H9 (cell line): ENCODE measurements at regions not wholly inside any gene's neighbourhood (a gene's known extent, or its start where the extent isn't known, plus 50 kb on each side); places are given as distances from the start of the nearest gene placed in this dataset.

Experiments used
- DNase-seq: peaks from one replicate; pipeline ENCODE4 v3.0.0-alpha.2; 2017
- H2AFZ ChIP-seq: one replicate; pipeline ENCODE4 v1.6.1; 2013; ENCODE audit warnings: mild to moderate bottlenecking, low read length, control low read depth, moderate library complexity
- H2AK5ac ChIP-seq: 2 replicates; pipeline ENCODE4 v1.6.1; 2013; ENCODE audit warnings: low read length, control low read depth, mixed read lengths; ENCODE audit not compliant: insufficient read length
- H2BK120ac ChIP-seq: one replicate; pipeline ENCODE4 v1.6.1; 2013; ENCODE audit warnings: low read depth, mild to moderate bottlenecking, low read length, control low read depth, inconsistent platforms; ENCODE audit not compliant: poor library complexity, severe bottlenecking
- H2BK12ac ChIP-seq: 2 replicates; pipeline ENCODE4 v1.6.1; 2013; ENCODE audit warnings: low read length, control low read depth, mixed read lengths, low read depth; ENCODE audit not compliant: insufficient read length
- H2BK15ac ChIP-seq: 2 replicates; pipeline ENCODE4 v1.6.1; 2013; ENCODE audit warnings: low read depth, low read length, control low read depth
- H2BK20ac ChIP-seq: one replicate; pipeline ENCODE4 v1.6.1; 2013; ENCODE audit warnings: low read depth, mild to moderate bottlenecking, low read length, control low read depth, inconsistent platforms; ENCODE audit not compliant: poor library complexity, severe bottlenecking
- H2BK5ac ChIP-seq: 2 replicates; pipeline ENCODE4 v1.6.1; 2013; ENCODE audit warnings: low read length, control low read depth, mixed read lengths; ENCODE audit not compliant: insufficient read length
- H3K14ac ChIP-seq: 2 replicates; pipeline ENCODE4 v1.6.1; 2013; ENCODE audit warnings: low read length, control low read depth; ENCODE audit not compliant: insufficient read depth
- H3K18ac ChIP-seq: 2 replicates; pipeline ENCODE4 v1.6.1; 2013; ENCODE audit warnings: low read depth, mild to moderate bottlenecking, mixed read lengths, low read length, control low read depth; ENCODE audit not compliant: insufficient read length
- H3K23ac ChIP-seq: 2 replicates; pipeline ENCODE4 v1.6.1; 2013; ENCODE audit warnings: low read length, control low read depth, mixed read lengths, low read depth; ENCODE audit not compliant: insufficient read length
- H3K23me2 ChIP-seq: 2 replicates; pipeline ENCODE4 v1.6.1; 2013; ENCODE audit warnings: low read depth, mild to moderate bottlenecking, mixed read lengths, low read length, control low read depth; ENCODE audit not compliant: insufficient read length, poor library complexity, severe bottlenecking
- H3K27ac ChIP-seq: 2 replicates; pipeline ENCODE4 v1.5.1; 2013; ENCODE audit warnings: low read length, control low read depth, mixed read lengths, low read depth; ENCODE audit not compliant: insufficient read length
- H3K27me3 ChIP-seq: 2 replicates; pipeline ENCODE4 v1.6.1; 2013; ENCODE audit warnings: low read length, control low read depth, inconsistent platforms; ENCODE audit not compliant: insufficient read depth
- H3K4ac ChIP-seq: 2 replicates; pipeline ENCODE4 v1.6.1; 2013; ENCODE audit warnings: low read depth, mild to moderate bottlenecking, control low read depth, inconsistent platforms, low read length, moderate library complexity
- H3K4me1 ChIP-seq: 2 replicates; pipeline ENCODE4 v1.6.1; 2013; ENCODE audit warnings: low read length, control low read depth, inconsistent platforms; ENCODE audit not compliant: insufficient read depth
- H3K4me2 ChIP-seq: 2 replicates; pipeline ENCODE4 v1.6.1; 2013; ENCODE audit warnings: low read length, control low read depth, mixed read lengths; ENCODE audit not compliant: insufficient read length, insufficient read depth
- H3K56ac ChIP-seq: 2 replicates; pipeline ENCODE4 v1.6.1; 2013; ENCODE audit warnings: low read depth, mild to moderate bottlenecking, mixed read lengths, low read length, control low read depth; ENCODE audit not compliant: insufficient read length
- H3K79me1 ChIP-seq: 2 replicates; pipeline ENCODE4 v1.6.1; 2013; ENCODE audit warnings: low read depth, mild to moderate bottlenecking, moderate library complexity, low read length, control low read depth, inconsistent platforms; ENCODE audit not compliant: insufficient read depth, poor library complexity, severe bottlenecking
- H3K79me2 ChIP-seq: 2 replicates; pipeline ENCODE4 v1.6.1; 2013; ENCODE audit warnings: low read length, control low read depth, inconsistent platforms; ENCODE audit not compliant: insufficient read depth
- H3K9ac ChIP-seq: 2 replicates; pipeline ENCODE4 v1.6.1; 2013; ENCODE audit warnings: low read length, control low read depth, mixed read lengths; ENCODE audit not compliant: insufficient read length; ENCODE audit errors: extremely low read depth
- H3K9me3 ChIP-seq: one replicate; pipeline ENCODE4 v1.6.1; 2013; ENCODE audit warnings: low read depth, low read length, inconsistent platforms; ENCODE audit not compliant: control insufficient read depth
- H3T11ph ChIP-seq: one replicate; pipeline ENCODE4 v1.6.1; 2013; ENCODE audit warnings: mild to moderate bottlenecking, low read length, control low read depth, inconsistent platforms
- H4K20me1 ChIP-seq: one replicate; pipeline ENCODE4 v1.6.1; 2013; ENCODE audit not compliant: control insufficient read depth, insufficient read length, insufficient read depth
- H4K5ac ChIP-seq: 2 replicates; pipeline ENCODE4 v1.6.1; 2013; ENCODE audit warnings: low read depth, mild to moderate bottlenecking, mixed read lengths, low read length, control low read depth; ENCODE audit not compliant: insufficient read length
- H4K8ac ChIP-seq: replicated peaks from 2 replicates; pipeline ENCODE4 v1.6.1; 2013; ENCODE audit warnings: low read length, control low read depth, mixed read lengths, low read depth; ENCODE audit not compliant: insufficient read length
- H4K91ac ChIP-seq: 2 replicates; pipeline ENCODE4 v1.6.1; 2013; ENCODE audit warnings: low read depth, mild to moderate bottlenecking, moderate library complexity, mixed read lengths, low read length, control low read depth; ENCODE audit not compliant: insufficient read length
- H3K27ac Mint-ChIP-seq, 3 experiments: 2 replicates in 2 of 3; 3 replicates in 1 of 3; pipeline ENCODE4 v1.8.0; 2020 to 2021; ENCODE audit warnings: mixed read lengths in 3 of 3, mild to moderate bottlenecking in 1 of 3, moderate library complexity in 1 of 3
- H3K27me3 Mint-ChIP-seq: 2 replicates; pipeline ENCODE4 v1.8.0; 2021; ENCODE audit warnings: low read depth, mild to moderate bottlenecking, moderate library complexity, mixed read lengths
- H3K36me3 Mint-ChIP-seq, 3 experiments: 2 replicates in 2 of 3; 3 replicates in 1 of 3; pipeline ENCODE4 v1.8.0; 2020 to 2021; ENCODE audit warnings: low read depth in 3 of 3, mixed read lengths in 3 of 3; ENCODE audit not compliant: insufficient read depth in 1 of 3
- H3K4me1 Mint-ChIP-seq, 2 experiments: 2 replicates each; pipeline ENCODE4 v1.8.0; 2020; ENCODE audit warnings: mixed read lengths in 2 of 2
- H3K4me3 Mint-ChIP-seq, 2 experiments: 2 replicates in 1 of 2; 3 replicates in 1 of 2; pipeline ENCODE4 v1.8.0; 2020 to 2021; ENCODE audit warnings: mild to moderate bottlenecking in 2 of 2, mixed read lengths in 2 of 2, moderate library complexity in 1 of 2
- H3K9me3 Mint-ChIP-seq, 2 experiments: 2 replicates in 1 of 2; 3 replicates in 1 of 2; pipeline ENCODE4 v1.8.0; 2020; ENCODE audit warnings: mild to moderate bottlenecking in 2 of 2, mixed read lengths in 2 of 2, moderate library complexity in 1 of 2
- WGBS: extraction: QIAGEN DNeasy Blood & Tissue Kit; methylation state at CpG from one replicate; pipeline ENCODE4 v1.1.7; 2013; ENCODE audit warnings: missing lambda C conversion rate, low lambda C conversion rate, mixed read lengths; ENCODE audit not compliant: insufficient read length; ENCODE audit errors: extremely low coverage; 5-methylcytosine and 5-hydroxymethylcytosine counted together
- TF ChIP-seq, protein P1 (sequence below): fragments of 200-600 bp; sonication (generic); conservative IDR thresholded peaks from 3 replicates; pipeline ENCODE4 v1.8.0; 2021; ENCODE audit warnings: antibody characterized with exemption, mild to moderate bottlenecking

DNA sequence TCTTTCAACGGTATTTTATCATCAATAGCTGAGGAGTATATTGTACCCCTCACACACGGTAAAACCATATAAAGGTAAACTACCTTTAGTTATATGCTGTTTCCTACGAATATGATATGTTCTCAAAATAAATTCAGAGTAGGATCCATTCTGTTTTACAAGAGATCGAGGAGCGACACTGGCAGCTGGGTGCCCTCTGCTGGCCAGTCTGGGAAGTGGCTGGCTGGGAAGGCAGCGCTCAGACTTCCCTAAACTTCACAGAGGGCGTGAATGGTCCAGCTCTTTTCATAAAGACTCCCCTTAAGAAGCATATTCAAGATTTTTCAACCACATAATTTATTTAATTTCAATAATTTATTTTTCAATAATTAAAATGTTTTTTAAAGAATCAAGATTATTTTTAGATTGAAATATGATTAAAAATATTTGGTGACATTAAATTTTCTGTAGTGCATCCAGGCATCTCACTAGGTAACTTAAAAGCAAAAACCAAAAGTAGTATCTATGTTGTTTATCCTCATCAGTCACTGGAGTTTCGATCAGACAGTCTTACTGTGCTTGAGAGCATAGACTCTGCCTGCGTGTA lies 187.5 kb upstream of the PDE10A start:
- H2BK15ac ChIP-seq: no peak overlapping the region
- Mint-ChIP-seq H3K27me3 (peaks cover 65% of the 10 kb centered on the region), H3K36me3 (no peaks in the 10 kb centered on the region), H3K4me3 (no peak overlapping the region), H3K27ac (no peak overlapping the region), H3K9me3 (no peaks in the 10 kb centered on the region), H3K4me1 (peaks cover 28 to 31% of the 10 kb centered on the region in 2 experiments)
- H3T11ph ChIP-seq: no peak overlapping the region
- no peaks in the 10 kb centered on the region for H3K9me3 ChIP-seq
- no peak overlapping the region for H3K27ac ChIP-seq
- no peak overlapping the region for H2BK5ac ChIP-seq
- H3K23me2 ChIP-seq: peaks cover 6% of the 10 kb centered on the region
- H3K23ac ChIP-seq: no peak overlapping the region
- no peaks in the 10 kb centered on the region for H4K20me1 ChIP-seq
- no peak overlapping the region for H4K8ac ChIP-seq
- H4K5ac ChIP-seq: no peak overlapping the region
- no peak overlapping the region for H3K14ac ChIP-seq
- H3K79me1 ChIP-seq: no peaks in the 10 kb centered on the region
- TF ChIP-seq, protein P1, sequence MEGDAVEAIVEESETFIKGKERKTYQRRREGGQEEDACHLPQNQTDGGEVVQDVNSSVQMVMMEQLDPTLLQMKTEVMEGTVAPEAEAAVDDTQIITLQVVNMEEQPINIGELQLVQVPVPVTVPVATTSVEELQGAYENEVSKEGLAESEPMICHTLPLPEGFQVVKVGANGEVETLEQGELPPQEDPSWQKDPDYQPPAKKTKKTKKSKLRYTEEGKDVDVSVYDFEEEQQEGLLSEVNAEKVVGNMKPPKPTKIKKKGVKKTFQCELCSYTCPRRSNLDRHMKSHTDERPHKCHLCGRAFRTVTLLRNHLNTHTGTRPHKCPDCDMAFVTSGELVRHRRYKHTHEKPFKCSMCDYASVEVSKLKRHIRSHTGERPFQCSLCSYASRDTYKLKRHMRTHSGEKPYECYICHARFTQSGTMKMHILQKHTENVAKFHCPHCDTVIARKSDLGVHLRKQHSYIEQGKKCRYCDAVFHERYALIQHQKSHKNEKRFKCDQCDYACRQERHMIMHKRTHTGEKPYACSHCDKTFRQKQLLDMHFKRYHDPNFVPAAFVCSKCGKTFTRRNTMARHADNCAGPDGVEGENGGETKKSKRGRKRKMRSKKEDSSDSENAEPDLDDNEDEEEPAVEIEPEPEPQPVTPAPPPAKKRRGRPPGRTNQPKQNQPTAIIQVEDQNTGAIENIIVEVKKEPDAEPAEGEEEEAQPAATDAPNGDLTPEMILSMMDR: peak; percentile 98
- no peak overlapping the region for H3K9ac ChIP-seq
- H2BK20ac ChIP-seq: no peak overlapping the region
- no peak overlapping the region for H3K4me2 ChIP-seq
- H4K91ac ChIP-seq: no peak overlapping the region
- peak; percentile 57 for DNase-seq
- no peak overlapping the region for H2AK5ac ChIP-seq
- H2AFZ ChIP-seq: no peak overlapping the region
- no peak overlapping the region for H2BK12ac ChIP-seq
- no peak overlapping the region for H3K4ac ChIP-seq
- H3K56ac ChIP-seq: no peak overlapping the region
- H3K18ac ChIP-seq: no peak overlapping the region
- no CpG with 5 or more reads among the region's 9 CpGs for WGBS
- H3K27me3 ChIP-seq: peaks cover 6% of the 10 kb centered on the region; the same call in 1 of the 2 replicates
- no peaks in the 10 kb centered on the region for H3K4me1 ChIP-seq
- no peak overlapping the region for H2BK120ac ChIP-seq
- no peaks in the 10 kb centered on the region for H3K79me2 ChIP-seq
